Central memory CD8-positive, alpha-beta T cell (primary cell): ENCODE measurements at regions not wholly inside any gene's neighbourhood (a gene's known extent, or its start where the extent isn't known, plus 50 kb on each side); places are given as distances from the start of the nearest gene placed in this dataset.
"Not testable (repeated sequence)": the region's sequence is repeated elsewhere in the genome, so short reads cannot be mapped to it uniquely, and the experiment has no call there.

Source experiments
- ATAC-seq: fragments of 150-1000 bp; cut with Tn5 transposase; replicated peaks from 2 replicates; pipeline ENCODE4 v1.10.0; 2022; ENCODE audit warnings: mild to moderate bottlenecking, moderate FRiP score, moderate number of reproducible peaks; ENCODE audit not compliant: poor library complexity, severe bottlenecking; ENCODE audit errors: extremely low read depth
- DNase-seq, 2 donors: peaks; one replicate each; pipeline ENCODE4 v3.0.0; 2021; ENCODE audit warnings: low spot score in 2 of 2
- H3K27ac Mint-ChIP-seq: one replicate; pipeline ENCODE4 v1.8.0; 2022; ENCODE audit warnings: low read depth, mild to moderate bottlenecking, moderate library complexity, mixed read lengths
- H3K27me3 Mint-ChIP-seq: one replicate; pipeline ENCODE4 v1.8.0; 2022; ENCODE audit warnings: mixed read lengths
- H3K36me3 Mint-ChIP-seq: one replicate; pipeline ENCODE4 v1.8.0; 2022; ENCODE audit warnings: mild to moderate bottlenecking, moderate library complexity, mixed read lengths; ENCODE audit not compliant: insufficient read depth
- H3K4me1 Mint-ChIP-seq: one replicate; pipeline ENCODE4 v1.8.0; 2022; ENCODE audit warnings: mixed read lengths
- H3K4me3 Mint-ChIP-seq: one replicate; pipeline ENCODE4 v1.8.0; 2022; ENCODE audit warnings: mild to moderate bottlenecking, moderate library complexity, mixed read lengths
- H3K9me3 Mint-ChIP-seq: one replicate; pipeline ENCODE4 v1.8.0; 2022; ENCODE audit warnings: mixed read lengths

DNA sequence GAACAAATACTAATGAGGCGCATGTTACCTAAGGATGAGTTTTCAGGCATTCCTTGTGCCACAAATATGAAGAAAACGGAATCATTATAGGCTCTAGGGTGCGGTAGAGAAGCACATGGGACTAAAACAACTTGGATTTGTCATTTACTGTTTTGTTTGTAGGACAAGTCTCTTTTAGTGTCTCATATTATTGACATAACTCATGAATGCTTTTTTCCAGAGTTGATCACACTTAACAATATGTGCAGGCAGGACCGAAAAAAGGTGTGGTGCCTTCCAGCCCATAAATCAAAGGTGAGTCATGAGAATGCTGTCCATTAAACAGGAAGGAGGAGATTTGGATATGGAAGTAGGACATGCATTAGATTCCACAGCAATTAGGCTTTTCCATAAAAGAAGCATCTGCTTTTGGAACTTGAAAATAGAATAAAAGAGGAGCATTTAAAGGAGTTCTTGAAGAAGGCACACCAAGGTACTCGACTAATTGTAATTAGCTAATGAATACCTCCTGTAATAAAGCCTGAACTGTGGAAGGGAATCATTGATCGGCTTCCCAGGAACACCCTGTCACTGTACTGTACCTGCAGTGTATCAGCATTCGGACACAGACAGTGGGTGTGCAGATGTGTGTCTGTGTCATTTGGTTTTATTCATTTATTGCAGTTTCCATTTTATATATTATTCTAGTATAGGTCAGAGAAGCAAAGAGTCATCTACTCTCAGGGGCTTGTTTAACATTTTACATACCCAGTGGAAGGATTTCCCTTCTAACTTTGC lies 119.7 kb upstream of the KLF14 start:
- peaks cover 21% of the 10 kb centered on the region for H3K9me3 Mint-ChIP-seq
- ATAC-seq (no peak), DNase-seq (no peak)
- no peaks in the 10 kb centered on the region for H3K4me1 Mint-ChIP-seq
- no peak overlapping the region for H3K4me3 Mint-ChIP-seq
- H3K36me3 Mint-ChIP-seq = peaks cover 10% of the 10 kb centered on the region
- H3K27me3 Mint-ChIP-seq = no peaks in the 10 kb centered on the region
- no peak overlapping the region for H3K27ac Mint-ChIP-seq

DNA sequence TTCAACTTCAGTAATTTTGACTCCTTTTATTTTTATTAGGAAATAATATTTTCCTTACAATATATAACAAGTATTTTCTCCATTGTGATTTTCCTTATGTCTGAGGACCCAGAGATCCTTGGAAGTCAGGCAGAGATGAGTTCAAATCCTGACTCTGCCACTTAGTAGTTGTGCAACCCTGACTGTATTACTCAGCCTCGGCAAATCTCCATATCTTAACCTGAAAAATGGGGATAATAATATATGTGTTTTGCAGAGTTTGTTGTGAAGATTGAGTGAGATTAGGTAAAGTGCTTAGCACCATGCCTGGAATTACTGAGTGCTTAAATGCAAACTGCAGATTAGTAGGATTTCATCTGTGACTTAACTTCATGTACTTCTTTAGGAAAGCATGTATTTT lies 120.5 kb upstream of the KLF14 start:
- no peaks in the 10 kb centered on the region for H3K27me3 Mint-ChIP-seq
- no peak overlapping the region for H3K4me3 Mint-ChIP-seq
- H3K9me3 Mint-ChIP-seq = peaks cover 28% of the 10 kb centered on the region
- H3K27ac Mint-ChIP-seq = no peak overlapping the region
- DNase-seq (no peak), ATAC-seq (no peak)
- H3K4me1 Mint-ChIP-seq = no peaks in the 10 kb centered on the region
- peaks cover 13% of the 10 kb centered on the region for H3K36me3 Mint-ChIP-seq

DNA sequence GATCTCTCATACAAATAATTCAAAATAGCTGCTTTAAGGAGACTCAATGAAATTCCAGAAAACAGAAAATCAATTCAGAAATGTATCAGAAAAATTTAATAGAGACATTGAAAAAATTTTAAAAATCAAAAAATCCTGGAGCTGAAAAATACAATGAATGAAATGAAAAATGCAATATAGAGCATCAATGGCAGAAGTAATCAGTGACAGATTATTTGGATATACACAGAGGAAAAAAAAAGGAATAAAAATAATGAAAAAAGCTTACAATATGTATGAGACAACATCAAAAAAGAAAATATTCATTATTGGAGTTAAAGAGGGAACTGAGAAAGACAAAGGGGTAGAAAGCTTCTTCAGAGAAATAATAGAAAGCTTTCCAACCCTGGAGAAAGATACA lies 122.9 kb upstream of the KLF14 start:
- H3K27ac Mint-ChIP-seq = no peak overlapping the region
- DNase-seq (no peak), ATAC-seq (no peak)
- H3K9me3 Mint-ChIP-seq = peaks cover 34% of the 10 kb centered on the region
- H3K4me3 Mint-ChIP-seq = no peak overlapping the region
- H3K36me3 Mint-ChIP-seq = peaks cover 19% of the 10 kb centered on the region
- no peaks in the 10 kb centered on the region for H3K27me3 Mint-ChIP-seq
- no peaks in the 10 kb centered on the region for H3K4me1 Mint-ChIP-seq

DNA sequence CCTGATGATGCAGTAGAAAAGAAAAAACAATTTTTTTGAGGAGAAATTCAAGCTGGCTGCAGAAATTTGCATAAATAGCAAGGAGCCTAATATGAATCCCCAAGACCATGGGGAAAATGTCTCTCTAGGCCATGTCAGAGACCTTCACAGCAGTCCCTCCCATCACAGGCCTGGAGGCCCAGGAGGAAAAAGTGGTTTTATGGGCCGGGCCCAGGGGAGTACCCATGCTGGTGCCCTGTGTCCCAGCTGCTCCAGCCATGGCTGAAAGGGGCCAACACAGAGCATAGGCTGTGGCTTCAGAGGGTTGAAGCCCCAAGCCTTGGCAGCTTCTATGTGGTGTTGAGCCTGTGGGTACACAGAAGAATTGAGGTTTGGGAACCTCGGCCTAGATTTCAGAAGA lies 126.8 kb upstream of the KLF14 start:
- not testable (repeated sequence) for DNase-seq, H3K27me3 Mint-ChIP-seq, H3K4me3 Mint-ChIP-seq, H3K4me1 Mint-ChIP-seq, ATAC-seq, H3K27ac Mint-ChIP-seq
- Mint-ChIP-seq H3K36me3 (peaks cover 25% of the 10 kb centered on the region), H3K9me3 (peaks cover 41% of the 10 kb centered on the region)

DNA sequence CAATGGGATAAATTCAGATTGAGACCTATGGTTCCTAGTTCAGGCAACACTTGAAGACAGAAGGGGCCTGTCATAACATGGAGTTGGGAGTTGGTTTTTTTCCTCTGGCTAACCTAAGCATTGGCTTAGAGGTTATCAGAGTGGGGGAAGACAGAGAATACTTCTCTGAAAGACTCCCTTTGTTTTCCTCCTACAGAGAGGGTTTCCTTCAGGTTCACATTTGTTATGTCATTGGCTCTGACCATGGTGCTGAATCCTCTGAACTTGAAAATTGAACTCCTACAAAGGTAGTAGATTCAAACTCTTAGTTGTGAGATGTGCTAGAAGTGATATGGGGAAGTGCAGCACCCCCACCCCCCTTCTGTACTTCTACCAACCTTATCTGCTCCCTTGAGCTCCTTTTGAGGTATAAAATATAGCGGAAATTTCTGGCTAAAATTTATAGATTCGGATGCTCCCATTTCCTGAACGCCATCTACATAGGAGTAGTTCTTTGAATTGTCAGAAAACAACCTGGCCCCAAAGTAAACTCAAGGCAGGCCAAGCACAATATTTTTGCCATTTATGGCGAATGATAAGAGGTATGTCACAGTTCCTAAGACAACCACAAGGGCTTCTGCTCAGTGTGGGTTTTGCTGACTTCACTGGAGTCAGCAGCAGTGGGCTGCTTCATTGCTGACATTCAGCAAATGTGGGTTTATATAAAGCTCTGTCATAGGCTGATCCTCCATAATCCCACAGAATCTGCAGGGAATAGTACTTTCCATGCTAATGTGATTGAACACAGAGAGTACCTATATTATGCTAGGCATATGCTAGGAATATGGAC lies 131.6 kb upstream of the KLF14 start:
- no peak overlapping the region for H3K4me3 Mint-ChIP-seq
- ATAC-seq (no peak), DNase-seq (no peak)
- H3K27ac Mint-ChIP-seq = no peak overlapping the region
- no peaks in the 10 kb centered on the region for H3K27me3 Mint-ChIP-seq
- peaks cover 7% of the 10 kb centered on the region for H3K9me3 Mint-ChIP-seq
- peaks cover 25% of the 10 kb centered on the region for H3K36me3 Mint-ChIP-seq
- H3K4me1 Mint-ChIP-seq = no peaks in the 10 kb centered on the region

DNA sequence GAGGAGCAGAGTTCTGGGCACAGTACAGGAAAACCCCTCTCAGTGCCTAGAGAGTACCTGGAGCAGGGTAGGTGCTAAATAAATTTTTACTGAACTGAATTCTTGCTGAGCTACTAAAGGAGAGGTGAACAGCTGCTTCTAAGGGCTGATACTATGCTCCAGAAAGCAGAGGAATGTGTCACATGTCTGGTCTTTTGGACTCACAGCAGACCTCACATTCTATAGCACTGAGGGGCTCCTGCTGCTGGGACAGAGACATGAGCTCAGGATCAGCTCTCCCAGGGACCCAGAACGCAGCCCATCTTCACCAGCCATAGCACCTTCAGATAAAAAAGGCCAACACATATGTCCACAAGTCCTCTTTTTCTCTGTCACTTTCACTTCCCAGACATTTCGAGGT lies 133.0 kb upstream of the KLF14 start:
- ATAC-seq = no peak
- H3K27me3 Mint-ChIP-seq = no peaks in the 10 kb centered on the region
- H3K9me3 Mint-ChIP-seq = peaks cover 7% of the 10 kb centered on the region
- H3K27ac Mint-ChIP-seq = no peak overlapping the region
- H3K4me1 Mint-ChIP-seq = no peaks in the 10 kb centered on the region
- no peak for DNase-seq
- no peak overlapping the region for H3K4me3 Mint-ChIP-seq
- H3K36me3 Mint-ChIP-seq = peaks cover 31% of the 10 kb centered on the region

DNA sequence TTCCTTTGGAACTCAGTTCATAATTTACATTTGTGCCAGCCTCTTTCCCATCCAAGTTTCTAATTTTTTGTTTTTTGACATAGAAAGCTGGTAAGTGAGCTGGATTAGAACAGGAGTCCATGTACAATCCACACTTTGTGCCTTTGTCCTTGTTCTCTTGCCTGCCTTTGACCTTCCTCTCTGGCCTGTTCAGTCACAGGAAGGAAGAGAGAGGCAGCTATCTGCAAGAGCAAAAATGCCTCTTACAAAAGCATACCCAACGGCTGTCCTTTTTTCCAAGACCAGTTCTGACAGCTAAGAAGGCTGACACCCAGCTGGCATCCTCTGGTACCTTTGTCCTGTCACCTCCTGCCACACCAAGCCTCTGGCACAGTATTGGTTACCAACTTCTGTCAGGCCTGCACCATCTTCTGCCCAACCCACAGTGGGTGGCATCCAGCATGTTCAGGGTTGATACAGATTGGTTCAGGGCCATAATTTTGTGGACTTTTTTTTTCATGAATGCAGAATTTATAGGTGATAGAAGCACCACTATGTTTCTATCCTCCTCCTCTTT lies 133.7 kb upstream of the KLF14 start:
- no peak for ATAC-seq
- H3K27me3 Mint-ChIP-seq = no peaks in the 10 kb centered on the region
- H3K27ac Mint-ChIP-seq = no peak overlapping the region
- H3K9me3 Mint-ChIP-seq = peaks cover under 1% of the 10 kb centered on the region
- DNase-seq = no peak
- peaks cover 5% of the 10 kb centered on the region for H3K4me1 Mint-ChIP-seq
- H3K36me3 Mint-ChIP-seq = peaks cover 34% of the 10 kb centered on the region
- H3K4me3 Mint-ChIP-seq = no peak overlapping the region

DNA sequence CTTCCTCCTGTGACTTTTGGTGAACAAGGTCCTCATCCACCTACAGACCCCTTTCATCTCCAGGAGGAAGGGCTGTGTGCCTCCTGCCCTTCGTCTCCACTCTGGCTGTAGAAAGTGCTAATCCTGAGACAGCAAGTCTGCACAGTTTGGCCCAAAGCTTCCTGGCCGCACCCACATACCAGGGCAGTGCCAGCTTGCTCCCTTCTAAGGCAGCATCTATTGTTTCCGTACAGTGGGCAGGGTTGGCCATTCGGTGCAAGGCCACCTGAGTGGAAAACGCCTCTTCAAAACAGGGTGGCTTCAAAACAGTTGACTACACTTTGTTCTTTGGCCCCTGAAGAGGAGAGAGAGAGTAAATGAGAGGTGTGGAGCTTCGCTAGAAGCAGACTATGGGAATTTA lies 134.1 kb upstream of the KLF14 start:
- DNase-seq = no peak
- peaks cover 6% of the 10 kb centered on the region for H3K4me1 Mint-ChIP-seq
- H3K27me3 Mint-ChIP-seq = no peaks in the 10 kb centered on the region

DNA sequence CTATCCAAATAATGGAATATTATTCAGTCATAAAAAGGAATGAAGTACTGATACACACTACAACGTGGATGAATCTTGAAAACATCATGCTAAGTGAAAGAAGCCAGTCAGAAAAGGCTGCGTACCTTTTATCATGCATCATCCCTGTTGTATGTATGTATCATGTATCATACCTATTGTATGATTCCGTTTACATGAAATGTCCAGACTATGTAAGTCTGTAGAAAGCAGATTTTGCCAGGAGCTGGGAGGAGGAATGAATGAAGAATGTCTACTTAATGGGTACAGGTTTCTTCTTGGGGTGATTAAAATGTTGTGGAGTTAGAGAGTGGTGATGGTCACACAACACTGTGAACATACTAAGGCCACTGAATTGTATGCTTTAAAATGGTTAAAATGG lies 135.9 kb upstream of the KLF14 start:
- no peak for ATAC-seq
- H3K4me1 Mint-ChIP-seq = peaks cover 21% of the 10 kb centered on the region

More for the DNA sequence above, 134.1 kb upstream of the KLF14 start:
- Mint-ChIP-seq H3K9me3 (no peaks in the 10 kb centered on the region), H3K36me3 (peaks cover 37% of the 10 kb centered on the region), H3K27ac (no peak overlapping the region), H3K4me3 (no peak overlapping the region)
- ATAC-seq = no peak

DNA sequence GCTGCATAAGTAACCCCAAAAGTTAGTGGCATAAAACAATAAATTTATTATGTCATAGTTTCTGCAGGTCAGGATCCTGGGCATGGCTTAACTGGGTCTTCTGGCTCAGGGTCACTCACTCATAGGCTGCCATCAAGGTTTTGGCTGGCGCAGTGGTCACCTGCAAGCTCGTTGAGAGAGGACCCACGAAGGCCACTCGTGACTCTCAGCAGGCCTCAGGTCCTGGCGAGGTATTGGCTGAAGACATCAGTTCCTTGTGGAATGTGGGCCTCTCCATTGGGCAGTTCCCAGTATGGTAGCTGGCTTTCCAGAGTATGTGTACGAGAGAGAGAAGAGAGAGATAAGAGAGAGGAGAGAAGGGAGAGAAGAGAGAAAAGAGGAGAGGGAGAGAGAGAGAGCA lies 138.3 kb upstream of the KLF14 start:
- no peak for ATAC-seq
- Mint-ChIP-seq H3K4me3 (no peak overlapping the region), H3K4me1 (peaks cover 34% of the 10 kb centered on the region), H3K27ac (peak overlapping the region; percentile 11), H3K9me3 (no peaks in the 10 kb centered on the region), H3K27me3 (no peaks in the 10 kb centered on the region), H3K36me3 (peaks cover 55% of the 10 kb centered on the region)
- no peak for DNase-seq

More for the DNA sequence above, 135.9 kb upstream of the KLF14 start:
- H3K27me3 Mint-ChIP-seq = no peaks in the 10 kb centered on the region
- H3K4me3 Mint-ChIP-seq = no peak overlapping the region
- DNase-seq = no peak
- H3K9me3 Mint-ChIP-seq = no peaks in the 10 kb centered on the region
- peaks cover 44% of the 10 kb centered on the region for H3K36me3 Mint-ChIP-seq
- peak overlapping the region; percentile 23 for H3K27ac Mint-ChIP-seq

DNA sequence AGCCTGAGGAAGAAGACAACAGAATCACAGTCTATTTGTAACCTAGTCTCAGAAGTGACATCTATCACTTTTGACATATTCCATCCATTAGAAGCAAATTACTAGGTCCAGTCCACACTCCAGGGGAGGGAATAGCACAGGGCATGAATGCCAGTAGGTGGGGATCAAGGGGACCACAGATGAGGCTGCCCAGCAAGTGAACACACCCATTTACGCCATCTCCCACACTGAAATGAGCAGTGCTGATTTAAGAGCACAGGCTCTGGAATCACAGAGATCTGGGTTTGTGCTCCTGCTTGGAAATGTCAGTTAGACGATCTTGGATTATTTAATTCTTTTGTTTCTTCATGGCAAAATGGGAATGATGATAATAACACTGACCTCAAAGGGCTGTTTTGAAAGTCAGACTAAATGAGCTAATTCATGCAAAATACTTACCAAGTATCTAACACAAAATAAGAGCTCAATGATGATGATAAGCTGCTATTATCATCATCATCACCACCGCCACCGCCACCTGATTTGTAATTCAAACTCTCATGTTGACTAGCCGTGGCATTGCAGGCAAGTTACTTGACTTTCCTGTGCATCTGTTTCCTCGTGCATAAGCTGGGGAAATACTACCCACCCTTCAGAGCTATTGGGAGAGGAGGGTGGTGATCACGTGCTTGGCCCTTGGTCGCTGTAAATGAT lies 138.9 kb upstream of the KLF14 start:
- Mint-ChIP-seq H3K27ac (peak overlapping the region; percentile 78), H3K36me3 (peaks cover 55% of the 10 kb centered on the region), H3K4me3 (no peak overlapping the region), H3K27me3 (no peaks in the 10 kb centered on the region), H3K9me3 (no peaks in the 10 kb centered on the region), H3K4me1 (peaks cover 38% of the 10 kb centered on the region)
- no peak for DNase-seq
- ATAC-seq = no peak

DNA sequence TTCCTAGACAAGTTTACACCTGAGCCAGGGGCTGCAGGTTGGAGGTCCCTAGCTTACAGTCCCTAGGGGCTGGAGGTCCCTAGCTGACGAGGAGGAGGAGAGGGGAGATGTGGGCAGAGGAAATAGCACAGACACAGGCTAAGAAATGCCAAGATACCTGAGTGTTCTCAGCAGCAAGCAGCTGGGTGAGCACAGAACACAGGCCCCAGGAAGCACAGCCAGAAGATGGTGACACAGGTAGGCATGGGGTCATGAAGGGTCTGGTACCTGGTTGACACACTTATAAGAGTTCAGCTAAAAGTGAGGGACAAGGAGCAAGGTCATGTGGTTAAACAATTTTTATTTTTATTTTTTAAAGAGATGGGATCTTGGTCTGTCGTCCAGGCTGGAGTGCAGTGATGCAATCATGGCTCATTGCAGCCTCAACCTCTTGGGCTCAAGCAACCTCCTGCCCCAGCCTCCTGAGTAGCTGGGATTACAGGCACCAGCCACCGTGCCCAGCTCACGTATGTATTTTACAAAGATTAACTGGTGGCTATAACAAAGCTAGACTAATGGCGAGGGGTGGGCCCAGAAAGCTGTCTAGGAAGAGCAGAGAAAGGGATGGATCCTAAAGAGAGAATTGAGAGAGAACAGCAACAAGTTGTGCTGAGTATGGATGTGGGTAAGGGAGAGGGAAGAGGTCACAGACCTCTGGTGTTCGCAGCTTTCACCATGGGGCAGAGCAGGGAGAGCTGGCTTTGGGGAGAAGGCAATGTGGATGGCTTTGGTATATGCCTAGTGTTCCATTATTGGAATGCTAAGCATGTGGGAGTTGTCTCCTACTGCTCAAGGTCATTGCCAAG lies 140.3 kb upstream of the KLF14 start:
- Mint-ChIP-seq H3K36me3 (peaks cover 58% of the 10 kb centered on the region), H3K9me3 (no peaks in the 10 kb centered on the region), H3K27me3 (no peaks in the 10 kb centered on the region), H3K4me1 (peaks cover 46% of the 10 kb centered on the region), H3K4me3 (no peak overlapping the region), H3K27ac (peak overlapping the region; percentile 78)
- no peak for DNase-seq
- ATAC-seq = no peak
